IMR-90 (cell line): ENCODE measurements at regions not wholly inside any gene's neighbourhood (a gene's known extent, or its start where the extent isn't known, plus 50 kb on each side); places are given as distances from the start of the nearest gene placed in this dataset.

Source experiments
- ATAC-seq: fragments of 200-7000 bp; cut with Tn5 transposase; 2 replicates; pipeline ENCODE4 v1.9.1; 2020; ENCODE audit warnings: low read depth, mild to moderate bottlenecking, moderate library complexity
- BruUV-seq: library from RNA; stranded (reverse); fragments of 400-500 nt; replicated peaks from 2 replicates; lab custom pipeline; 2021; lab: Mats Ljungman, UMichigan
- CTCF ChIA-PET: fragments of 300-600 bp; formaldehyde crosslinking; extraction: SDS; loops from one replicate; lab custom pipeline; 2021; ENCODE audit warnings: antibody characterized with exemption; lab: Yijun Ruan, JAX
- POLR2A ChIA-PET: fragments of 300-600 bp; sonication (Branson Sonifier 250); formaldehyde crosslinking; loops from one replicate; lab custom pipeline; 2022; ENCODE audit warnings: antibody characterized with exemption; ENCODE audit not compliant: unreplicated experiment; lab: Charles Lee
- DNase-seq: peaks from one replicate; pipeline ENCODE4 v3.0.0; 2013
- H2AFZ ChIP-seq: replicated peaks from 2 replicates; pipeline ENCODE3; 2013; ENCODE audit warnings: low read length, mild to moderate bottlenecking; ENCODE audit not compliant: poor library complexity
- H2AK5ac ChIP-seq: 2 replicates; pipeline ENCODE4 v1.6.1; 2013; ENCODE audit warnings: low read depth, low read length, inconsistent platforms
- H2AK9ac ChIP-seq: replicated peaks from 2 replicates; pipeline ENCODE3; 2013; ENCODE audit warnings: mild to moderate bottlenecking, low read depth, low read length, moderate library complexity; ENCODE audit not compliant: poor library complexity
- H2BK120ac ChIP-seq: 2 replicates; pipeline ENCODE4 v1.6.1; 2013; ENCODE audit warnings: low read depth, low read length, inconsistent platforms
- H2BK15ac ChIP-seq: 3 replicates; pipeline ENCODE4 v1.6.1; 2013; ENCODE audit warnings: low read depth, low read length, inconsistent platforms
- H2BK20ac ChIP-seq: 2 replicates; pipeline ENCODE4 v1.6.1; 2013; ENCODE audit warnings: low read depth, mild to moderate bottlenecking, inconsistent platforms, low read length, moderate library complexity
- H2BK5ac ChIP-seq: 2 replicates; pipeline ENCODE4 v1.6.1; 2013; ENCODE audit warnings: mild to moderate bottlenecking, low read depth, low read length, inconsistent platforms; ENCODE audit not compliant: poor library complexity, severe bottlenecking
- H3K14ac ChIP-seq: replicated peaks from 2 replicates; pipeline ENCODE4 v1.6.1; 2013; ENCODE audit warnings: low read depth, low read length, inconsistent platforms
- H3K18ac ChIP-seq: 2 replicates; pipeline ENCODE4 v1.6.1; 2013; ENCODE audit warnings: low read depth, low read length, control low read depth
- H3K23ac ChIP-seq: 2 replicates; pipeline ENCODE4 v1.6.1; 2013; ENCODE audit warnings: low read depth, low read length, inconsistent platforms
- H3K27ac ChIP-seq: 2 replicates; pipeline ENCODE4 v1.5.1; 2013; ENCODE audit warnings: mild to moderate bottlenecking, control low read depth, low read length; ENCODE audit not compliant: insufficient read depth
- H3K27me3 ChIP-seq: 2 replicates; pipeline ENCODE4 v1.6.1; 2013; ENCODE audit warnings: low read length; ENCODE audit not compliant: control insufficient read depth, insufficient read depth
- H3K36me3 ChIP-seq: 2 replicates; pipeline ENCODE4 v1.6.1; 2013; ENCODE audit warnings: low read length, mixed read lengths; ENCODE audit not compliant: control insufficient read depth, insufficient read depth
- H3K4ac ChIP-seq: 2 replicates; pipeline ENCODE4 v1.6.1; 2013; ENCODE audit warnings: low read depth, low read length, inconsistent platforms
- H3K4me1 ChIP-seq: 2 replicates; pipeline ENCODE4 v1.6.1; 2013; ENCODE audit warnings: low read length, mixed read lengths; ENCODE audit not compliant: control insufficient read depth, insufficient read depth
- H3K4me2 ChIP-seq: 2 replicates; pipeline ENCODE4 v1.6.1; 2013; ENCODE audit warnings: low read depth, mild to moderate bottlenecking, control low read depth, low read length, moderate library complexity
- H3K4me3 ChIP-seq: 2 replicates; pipeline ENCODE4 v1.5.1; 2013; ENCODE audit warnings: low read depth, mild to moderate bottlenecking, control low read depth, low read length, moderate library complexity; ENCODE audit not compliant: insufficient read depth
- H3K56ac ChIP-seq: 2 replicates; pipeline ENCODE4 v1.6.1; 2013; ENCODE audit warnings: low read length, inconsistent platforms; ENCODE audit not compliant: insufficient read depth; ENCODE audit errors: extremely low read depth
- H3K79me1 ChIP-seq, 2 experiments: 2 replicates each; pipeline ENCODE4 v1.6.1; 2013; ENCODE audit warnings: low read length in 2 of 2, inconsistent platforms in 1 of 2, low read depth in 1 of 2
- H3K9ac ChIP-seq: 2 replicates; pipeline ENCODE4 v1.6.1; 2013; ENCODE audit warnings: low read depth, low read length, control low read depth
- H3K9me1 ChIP-seq: 2 replicates; pipeline ENCODE4 v1.6.1; 2013; ENCODE audit warnings: low read length, inconsistent platforms; ENCODE audit not compliant: insufficient read depth
- H3K9me3 ChIP-seq: 2 replicates; pipeline ENCODE4 v1.6.1; 2013; ENCODE audit warnings: low read length; ENCODE audit not compliant: control insufficient read depth, insufficient read depth
- H4K20me1 ChIP-seq: 2 replicates; pipeline ENCODE4 v1.6.1; 2013; ENCODE audit warnings: low read length, inconsistent platforms; ENCODE audit not compliant: insufficient read depth
- H4K5ac ChIP-seq: 2 replicates; pipeline ENCODE4 v1.6.1; 2013; ENCODE audit warnings: mild to moderate bottlenecking, low read depth, low read length, control low read depth
- H4K8ac ChIP-seq, 2 experiments: 2 replicates each; pipeline ENCODE4 v1.6.1; 2013; ENCODE audit warnings: low read depth in 2 of 2, low read length in 2 of 2, control low read depth in 1 of 2, inconsistent platforms in 1 of 2
- H4K91ac ChIP-seq: 2 replicates; pipeline ENCODE4 v1.6.1; 2013; ENCODE audit warnings: low read depth, low read length, inconsistent platforms; ENCODE audit not compliant: insufficient read depth
- CEBPB ChIP-seq: IDR thresholded peaks from 2 replicates; pipeline ENCODE4 v1.6.1; 2012; ENCODE audit warnings: low read depth, low read length, improper control_type of control experiment
- CHD1 ChIP-seq: IDR thresholded peaks from 2 replicates; pipeline ENCODE4 v1.6.1; 2012; ENCODE audit warnings: low read depth, low read length, improper control_type of control experiment
- MAFK ChIP-seq: IDR thresholded peaks from 2 replicates; pipeline ENCODE4 v1.6.1; 2012; ENCODE audit warnings: low read depth, low read length, improper control_type of control experiment
- MXI1 ChIP-seq: IDR thresholded peaks from 2 replicates; pipeline ENCODE4 v1.6.1; 2012; ENCODE audit warnings: low read depth, mild to moderate bottlenecking, low read length, moderate library complexity, borderline replicate concordance
- NFE2L2 ChIP-seq: fragments of 150-350 bp; IDR thresholded peaks from 2 replicates; pipeline ENCODE4 v1.6.1; 2016; ENCODE audit warnings: low read depth, mild to moderate bottlenecking, low read length
- SMC3 ChIP-seq: fragments of 150-350 bp; IDR thresholded peaks from 2 replicates; pipeline ENCODE4 v1.6.1; 2016; ENCODE audit warnings: low read depth, mild to moderate bottlenecking, antibody characterized with exemption, low read length, moderate library complexity
- WGBS, 2 experiments: methylation state at CpG; one replicate each; pipeline versions ENCODE4 v1.1.5 to v1.1.7; 2013; ENCODE audit warnings: missing lambda C conversion rate in 2 of 2; ENCODE audit not compliant: insufficient read length in 1 of 2; ENCODE audit errors: extremely low coverage in 2 of 2; 5-methylcytosine and 5-hydroxymethylcytosine counted together
- dilution Hi-C: fragments of 300-500 bp; cut with HindIII; formaldehyde crosslinking; loops from one replicate; pipeline ENCODE4 v1.14.3; 2018; ENCODE audit warnings: low sequenced_read_pairs; ENCODE audit not compliant: unreplicated experiment
- in situ Hi-C: fragments of 300-500 bp; cut with MboI; formaldehyde crosslinking; loops from 3 replicates; pipeline ENCODE4 v1.14.3; 2019; ENCODE audit warnings: low sequenced_read_pairs, inconsistent platforms, mixed read lengths
- intact Hi-C: fragments of 100-400 bp; cut with micrococcal nuclease; formaldehyde crosslinking; loops from 2 replicates; pipeline ENCODE4 v1.10.0; 2022
- TF ChIP-seq, protein P1 (sequence below): conservative IDR thresholded peaks from 2 replicates; pipeline ENCODE4 v1.5.1; 2012; ENCODE audit warnings: mild to moderate bottlenecking, low read depth, low read length, improper control_type of control experiment
- TF ChIP-seq, protein P2 (sequence below): fragments of 150-350 bp; IDR thresholded peaks from 2 replicates; pipeline ENCODE4 v1.6.1; 2016; ENCODE audit warnings: low read depth, mild to moderate bottlenecking, low read length, moderate library complexity, borderline replicate concordance
- TF ChIP-seq, protein P3 (sequence below): fragments of 150-350 bp; IDR thresholded peaks from 2 replicates; pipeline ENCODE4 v1.6.1; 2017; ENCODE audit warnings: mild to moderate bottlenecking, antibody characterized with exemption, low read length, low read depth

- H3K4me2 ChIP-seq = no peak overlapping the region
- H4K91ac ChIP-seq = no peak overlapping the region
- H3K4me3 ChIP-seq = no peak overlapping the region
- no peak overlapping the region for H2BK120ac ChIP-seq
- H3K4me1 ChIP-seq = no peaks in the 10 kb centered on the region
- dilution Hi-C loops = no loop called here
- H2AK9ac ChIP-seq = no peak overlapping the region
- H4K5ac ChIP-seq = no peak overlapping the region
- no peaks in the 10 kb centered on the region for H4K20me1 ChIP-seq
- no peak overlapping the region for H2BK20ac ChIP-seq
- no peak overlapping the region for H2AFZ ChIP-seq
- ATAC-seq = peak; percentile 48
- in situ Hi-C loops = no loop called here
- WGBS, 2 experiments = no CpG with 5 or more reads among the region's 4 CpGs
- no peak overlapping the region for H3K9ac ChIP-seq
- H3K9me1 ChIP-seq = no peaks in the 10 kb centered on the region
- H3K79me1 ChIP-seq = no peaks in the 10 kb centered on the region
- H3K9me3 ChIP-seq = no peaks in the 10 kb centered on the region
- POLR2A ChIA-PET = no interaction called here
- H3K56ac ChIP-seq = no peak overlapping the region
- no peaks in the 10 kb centered on the region for H3K27me3 ChIP-seq
- H2AK5ac ChIP-seq = no peak overlapping the region
- intact Hi-C loops = no loop called here
- no peak overlapping the region for H3K23ac ChIP-seq
- TF ChIP-seq, protein P1, sequence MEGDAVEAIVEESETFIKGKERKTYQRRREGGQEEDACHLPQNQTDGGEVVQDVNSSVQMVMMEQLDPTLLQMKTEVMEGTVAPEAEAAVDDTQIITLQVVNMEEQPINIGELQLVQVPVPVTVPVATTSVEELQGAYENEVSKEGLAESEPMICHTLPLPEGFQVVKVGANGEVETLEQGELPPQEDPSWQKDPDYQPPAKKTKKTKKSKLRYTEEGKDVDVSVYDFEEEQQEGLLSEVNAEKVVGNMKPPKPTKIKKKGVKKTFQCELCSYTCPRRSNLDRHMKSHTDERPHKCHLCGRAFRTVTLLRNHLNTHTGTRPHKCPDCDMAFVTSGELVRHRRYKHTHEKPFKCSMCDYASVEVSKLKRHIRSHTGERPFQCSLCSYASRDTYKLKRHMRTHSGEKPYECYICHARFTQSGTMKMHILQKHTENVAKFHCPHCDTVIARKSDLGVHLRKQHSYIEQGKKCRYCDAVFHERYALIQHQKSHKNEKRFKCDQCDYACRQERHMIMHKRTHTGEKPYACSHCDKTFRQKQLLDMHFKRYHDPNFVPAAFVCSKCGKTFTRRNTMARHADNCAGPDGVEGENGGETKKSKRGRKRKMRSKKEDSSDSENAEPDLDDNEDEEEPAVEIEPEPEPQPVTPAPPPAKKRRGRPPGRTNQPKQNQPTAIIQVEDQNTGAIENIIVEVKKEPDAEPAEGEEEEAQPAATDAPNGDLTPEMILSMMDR = no peak
- TF ChIP-seq SMC3 = no peak
- TF ChIP-seq NFE2L2 = no peak
- no peak for TF ChIP-seq CEBPB
- no peak for TF ChIP-seq CHD1
- TF ChIP-seq, protein P2, sequence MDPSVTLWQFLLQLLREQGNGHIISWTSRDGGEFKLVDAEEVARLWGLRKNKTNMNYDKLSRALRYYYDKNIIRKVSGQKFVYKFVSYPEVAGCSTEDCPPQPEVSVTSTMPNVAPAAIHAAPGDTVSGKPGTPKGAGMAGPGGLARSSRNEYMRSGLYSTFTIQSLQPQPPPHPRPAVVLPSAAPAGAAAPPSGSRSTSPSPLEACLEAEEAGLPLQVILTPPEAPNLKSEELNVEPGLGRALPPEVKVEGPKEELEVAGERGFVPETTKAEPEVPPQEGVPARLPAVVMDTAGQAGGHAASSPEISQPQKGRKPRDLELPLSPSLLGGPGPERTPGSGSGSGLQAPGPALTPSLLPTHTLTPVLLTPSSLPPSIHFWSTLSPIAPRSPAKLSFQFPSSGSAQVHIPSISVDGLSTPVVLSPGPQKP = no peak
- no peak for TF ChIP-seq MAFK
- TF ChIP-seq, protein P3, sequence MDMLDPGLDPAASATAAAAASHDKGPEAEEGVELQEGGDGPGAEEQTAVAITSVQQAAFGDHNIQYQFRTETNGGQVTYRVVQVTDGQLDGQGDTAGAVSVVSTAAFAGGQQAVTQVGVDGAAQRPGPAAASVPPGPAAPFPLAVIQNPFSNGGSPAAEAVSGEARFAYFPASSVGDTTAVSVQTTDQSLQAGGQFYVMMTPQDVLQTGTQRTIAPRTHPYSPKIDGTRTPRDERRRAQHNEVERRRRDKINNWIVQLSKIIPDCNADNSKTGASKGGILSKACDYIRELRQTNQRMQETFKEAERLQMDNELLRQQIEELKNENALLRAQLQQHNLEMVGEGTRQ = no peak
- TF ChIP-seq MXI1 = no peak
- no peak overlapping the region for H3K4ac ChIP-seq
- no peaks in the 10 kb centered on the region for H3K36me3 ChIP-seq
- peak; percentile 83 for DNase-seq
- no peak overlapping the region for H4K8ac ChIP-seq
- H3K14ac ChIP-seq = no peak overlapping the region
- no peak overlapping the region for H2BK5ac ChIP-seq
- no peak overlapping the region for H2BK15ac ChIP-seq
- BruUV-seq = no TSS peak
- CTCF ChIA-PET = interaction anchor here (0.6 kb wide), 2 partner anchors 256 to 1145 kb away, joined by 3 to 4 read pairs; no protein-coding TSS in a partner anchor
- no peak overlapping the region for H3K27ac ChIP-seq
- H3K18ac ChIP-seq = no peak overlapping the region
Measured at GRCh38 chr18:60277855-60278480, 94.6 kb downstream of the MC4R start.
